NCI-H1436 treated with DMSO at 0.1 percent for 48 hours (cell line): ENCODE measurements at regions not wholly inside any gene's neighbourhood (a gene's known extent, or its start where the extent isn't known, plus 50 kb on each side); places are given as distances from the start of the nearest gene placed in this dataset.
"Not testable (repeated sequence)": the region's sequence is repeated elsewhere in the genome, so short reads cannot be mapped to it uniquely, and the experiment has no call there.

Source experiments
- DNase-seq: peaks from one replicate; lab custom pipeline; 2025; lab: John Stamatoyannopoulos, UW

DNA sequence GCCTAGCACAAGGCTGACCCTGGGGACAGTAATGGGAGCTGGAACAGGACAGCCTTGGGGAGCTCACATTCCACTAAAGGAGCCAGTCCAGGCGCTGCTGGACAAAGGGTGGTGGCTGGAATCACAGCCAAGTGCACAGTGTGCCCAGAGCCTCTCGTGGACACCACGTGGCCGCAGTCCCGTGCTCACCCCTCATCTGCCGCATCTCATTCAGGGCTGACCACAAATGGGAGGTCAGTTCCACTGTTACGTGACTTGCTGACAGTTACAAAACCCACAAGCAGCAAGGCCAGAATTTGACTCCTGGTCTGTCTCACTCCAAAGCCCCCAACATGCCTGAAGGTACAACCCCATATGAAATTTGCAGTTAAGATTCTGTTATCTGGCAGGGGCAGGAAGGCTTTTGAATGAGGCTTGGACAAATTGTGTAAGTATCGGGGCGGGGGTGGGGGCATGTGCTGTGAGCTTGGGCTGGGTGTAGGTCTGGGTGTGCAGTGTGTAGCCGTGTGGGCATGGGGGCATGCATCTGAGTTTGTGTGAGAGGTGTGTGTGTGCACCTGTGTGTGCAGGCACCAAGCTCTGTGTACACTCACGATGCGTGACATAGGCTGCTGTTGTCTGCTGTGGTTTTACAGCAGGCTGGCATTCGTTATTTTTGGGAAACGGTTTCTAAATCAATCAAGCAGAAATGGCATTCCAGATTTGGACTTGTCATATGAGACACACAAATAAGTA lies 301.7 kb downstream of the BRD1 start:
- DNase-seq: no peak

GRCh38 chr22:49525360-49525759 lies 302.3 kb downstream of the BRD1 start:
- DNase-seq: no peak

DNA sequence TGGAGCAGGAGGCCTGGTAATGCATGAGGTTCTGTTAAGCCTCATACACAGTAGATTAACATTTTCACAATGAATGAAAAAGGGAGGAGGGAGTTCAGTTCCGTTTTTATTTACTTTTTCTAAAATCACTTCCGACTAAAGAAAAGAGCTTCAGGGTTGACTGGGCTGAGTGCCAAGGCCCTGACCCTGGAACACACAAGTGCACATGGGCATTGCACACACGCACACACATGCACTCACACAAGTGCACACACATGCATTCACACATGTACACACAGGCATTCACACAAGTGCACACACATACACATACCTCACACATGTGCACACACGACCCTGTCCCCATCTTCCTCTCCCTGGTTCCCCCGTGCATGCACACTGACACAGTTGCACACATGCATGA lies 303.3 kb downstream of the BRD1 start:
- no peak for DNase-seq

- DNase-seq: no peak
Measured at GRCh38 chr22:49523374-49524008, 304.2 kb downstream of the BRD1 start.

DNA sequence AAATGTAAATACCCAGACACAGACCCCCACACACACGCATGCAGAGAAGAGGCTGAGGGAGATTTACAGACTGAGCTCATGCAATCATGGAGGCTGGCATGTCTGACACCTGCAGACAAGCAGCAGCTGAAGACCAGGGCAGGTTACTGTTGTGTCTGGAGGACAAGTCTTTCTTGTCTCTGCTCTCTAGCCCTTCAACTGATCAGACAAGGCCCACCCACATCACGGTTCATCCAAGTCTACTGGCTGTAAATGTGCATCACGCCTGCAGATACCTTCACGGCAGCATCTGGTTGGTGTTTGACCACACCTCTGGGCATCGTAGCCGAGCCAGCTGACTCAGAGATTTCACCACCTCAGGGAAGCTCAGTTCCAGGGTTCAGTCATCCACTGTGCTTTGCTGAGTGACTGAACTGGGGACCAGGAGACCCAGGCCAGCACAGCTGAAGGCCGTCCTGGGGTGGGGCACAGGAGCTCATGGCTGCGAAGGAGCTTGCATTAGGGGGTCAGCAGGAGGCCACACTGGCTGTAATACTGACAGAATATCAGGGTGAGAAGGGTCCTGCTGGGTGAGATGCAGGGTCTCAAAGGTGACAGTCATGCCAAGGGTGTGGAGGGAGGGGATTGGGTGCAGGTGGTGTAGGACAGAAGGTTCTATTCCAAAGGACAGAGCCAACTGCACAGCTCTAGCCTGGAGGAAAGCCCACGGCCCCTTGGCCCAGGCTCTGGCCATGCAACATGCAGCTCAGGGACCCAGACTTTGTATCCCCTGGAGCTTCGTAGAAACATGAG lies 304.9 kb downstream of the BRD1 start:
- no peak for DNase-seq

DNA sequence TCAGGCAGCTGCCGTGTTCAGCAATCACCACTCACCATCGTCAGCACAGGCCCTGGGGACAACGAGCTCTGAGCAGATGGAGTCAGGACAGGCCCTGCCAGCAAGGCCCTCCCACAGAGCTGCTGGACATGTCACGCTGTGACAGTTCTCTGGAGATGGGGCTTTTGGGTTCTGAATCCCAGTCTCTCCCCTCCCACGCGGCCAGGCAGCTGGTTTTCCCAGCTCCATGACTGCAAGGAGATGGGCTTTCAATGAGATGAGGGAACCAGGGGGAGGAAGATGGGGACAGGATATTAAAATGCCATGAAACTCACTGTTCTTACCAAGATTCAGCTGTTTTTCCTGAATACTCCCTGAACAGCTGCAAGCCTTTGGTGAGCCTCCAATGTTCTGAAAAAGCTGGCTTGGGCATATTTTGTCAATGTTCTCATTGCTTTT lies 305.9 kb downstream of the BRD1 start:
- DNase-seq: no peak

DNA sequence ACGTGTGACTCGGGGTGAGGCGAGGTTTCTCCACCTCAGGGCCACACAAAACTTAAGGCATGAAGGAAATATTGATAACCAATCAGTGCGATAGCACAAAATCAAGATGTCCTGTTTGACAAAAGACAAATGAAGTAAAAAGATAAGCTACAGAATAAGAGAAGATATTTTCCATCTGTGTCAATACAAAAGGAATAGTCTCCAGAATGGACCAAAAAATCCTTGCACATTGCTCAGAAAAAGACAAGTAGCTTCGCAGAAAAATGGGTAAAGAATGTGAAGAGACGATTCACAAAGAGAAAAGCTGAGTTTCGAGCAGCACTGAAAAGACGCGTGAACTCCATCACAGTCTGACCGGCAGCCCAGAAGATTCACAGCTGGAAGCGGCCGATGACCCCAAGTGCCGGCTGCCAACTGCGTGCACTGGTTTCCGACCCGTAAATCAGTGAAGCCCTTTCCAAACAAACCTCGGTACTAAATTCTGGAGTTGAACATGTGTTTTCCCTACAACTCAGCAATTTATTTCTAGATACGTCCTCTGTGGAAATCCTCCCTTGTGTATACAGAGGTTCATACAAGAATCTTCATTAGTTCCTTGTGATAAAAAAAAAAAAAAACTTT lies 308.4 kb downstream of the BRD1 start:
- DNase-seq: no peak

- no peak for DNase-seq
Measured at GRCh38 chr22:49518436-49518970, 309.2 kb downstream of the BRD1 start.

- DNase-seq: no peak
Measured at GRCh38 chr22:49517667-49518185, 309.9 kb downstream of the BRD1 start.

DNA sequence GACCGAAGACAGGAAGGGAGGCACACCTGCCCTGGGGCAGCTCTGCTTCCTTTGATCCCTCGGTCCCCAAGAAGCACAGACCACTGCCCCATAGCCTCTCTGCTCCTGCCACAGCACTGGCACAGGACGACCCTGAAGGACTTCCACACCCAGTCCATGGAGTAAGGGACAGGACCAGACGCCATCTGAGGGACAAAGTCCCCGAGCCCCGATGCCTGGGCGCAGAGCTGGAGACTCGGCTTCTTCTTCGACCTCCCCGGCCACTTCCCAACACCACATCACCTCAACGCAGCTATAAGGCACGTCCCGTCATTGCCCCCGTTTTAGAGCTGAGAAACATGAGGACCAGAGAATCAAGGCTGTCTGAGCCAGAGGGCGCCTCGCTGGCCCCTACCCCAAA lies 310.5 kb downstream of the BRD1 start:
- DNase-seq: no peak

DNA sequence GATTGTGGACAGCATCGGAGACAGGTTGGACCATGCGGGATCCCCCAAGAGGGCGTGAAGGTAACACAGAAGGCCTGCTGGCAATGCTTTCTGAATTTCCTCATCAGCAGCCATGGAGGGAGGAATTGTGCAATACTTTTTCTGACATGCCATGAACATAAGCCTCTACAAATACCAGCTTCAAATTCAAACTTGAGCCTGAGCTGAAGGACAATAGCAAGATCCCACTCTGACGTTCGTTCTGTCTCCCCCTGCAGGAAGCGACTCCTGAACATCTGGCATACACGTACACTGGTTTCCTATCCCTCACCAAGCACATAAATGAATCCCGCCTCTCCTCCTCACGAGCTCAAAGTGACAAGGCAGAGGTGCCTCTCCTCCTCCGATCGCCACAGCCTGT lies 312.2 kb downstream of the BRD1 start:
- no peak for DNase-seq

DNA sequence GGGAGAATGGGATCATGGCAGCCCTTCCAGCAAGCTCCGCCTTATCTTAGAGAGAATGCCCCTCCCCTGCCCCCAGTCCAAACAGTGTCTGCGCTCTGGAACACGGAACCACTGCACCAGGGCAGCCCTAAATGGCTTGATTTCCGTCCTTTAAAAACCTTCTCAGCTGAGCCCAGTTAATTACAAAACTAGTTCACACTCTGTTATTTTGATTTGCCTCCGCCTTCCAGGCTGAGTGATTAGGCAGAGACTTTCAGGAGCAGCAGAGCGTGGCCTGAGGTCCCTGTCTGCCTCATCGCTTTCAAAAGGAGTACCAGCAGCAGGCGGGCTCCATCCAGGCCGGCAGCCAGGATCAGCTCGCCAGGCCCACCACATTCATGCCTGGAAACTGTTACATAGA lies 313.0 kb downstream of the BRD1 start:
- DNase-seq: no peak

DNA sequence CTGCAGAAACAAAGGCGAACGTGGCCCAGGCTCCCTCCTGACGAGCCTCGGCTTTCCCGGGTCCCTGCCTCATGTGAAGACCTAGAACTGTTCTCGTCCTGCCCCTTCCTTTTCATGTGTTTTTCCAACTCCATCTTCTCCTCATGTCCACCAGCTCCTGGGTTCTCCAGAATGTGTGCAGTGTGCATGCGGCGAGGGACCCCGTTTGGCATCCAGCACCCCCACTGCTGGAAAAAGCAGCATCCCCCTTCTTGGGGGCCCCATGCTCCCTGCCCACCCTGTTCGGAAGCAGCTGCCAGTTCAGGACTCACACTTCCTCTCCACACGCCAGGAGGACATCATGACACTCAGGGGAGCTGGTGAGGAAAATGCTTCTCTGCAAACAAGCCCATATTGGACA lies 313.5 kb downstream of the BRD1 start:
- no peak for DNase-seq

DNA sequence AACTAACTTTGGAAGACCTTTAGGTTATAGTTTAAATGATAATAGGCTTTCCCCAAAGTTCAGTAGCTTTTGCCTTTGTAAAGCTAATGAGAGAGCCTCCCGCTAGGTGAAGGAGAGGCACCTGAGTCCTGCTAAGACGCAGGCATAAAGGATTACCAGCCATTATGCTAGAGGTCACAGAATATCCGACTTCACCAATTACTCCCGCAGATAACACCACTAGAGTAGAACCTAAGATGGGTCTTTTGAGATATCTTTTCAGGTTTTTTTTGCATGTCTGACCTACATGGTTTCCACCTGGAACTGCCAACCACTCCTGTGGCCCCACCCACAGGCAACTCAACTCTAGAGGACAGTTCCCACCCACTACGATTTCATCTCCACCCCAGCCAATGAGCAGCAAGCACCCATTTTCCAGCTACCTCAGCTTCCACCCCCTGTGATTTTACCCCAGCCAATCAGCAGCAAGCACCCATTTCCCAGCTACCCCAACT lies 314.3 kb downstream of the BRD1 start:
- no peak for DNase-seq

- no peak for DNase-seq
Measured at GRCh38 chr22:49512487-49513165, 315.0 kb downstream of the BRD1 start.

DNA sequence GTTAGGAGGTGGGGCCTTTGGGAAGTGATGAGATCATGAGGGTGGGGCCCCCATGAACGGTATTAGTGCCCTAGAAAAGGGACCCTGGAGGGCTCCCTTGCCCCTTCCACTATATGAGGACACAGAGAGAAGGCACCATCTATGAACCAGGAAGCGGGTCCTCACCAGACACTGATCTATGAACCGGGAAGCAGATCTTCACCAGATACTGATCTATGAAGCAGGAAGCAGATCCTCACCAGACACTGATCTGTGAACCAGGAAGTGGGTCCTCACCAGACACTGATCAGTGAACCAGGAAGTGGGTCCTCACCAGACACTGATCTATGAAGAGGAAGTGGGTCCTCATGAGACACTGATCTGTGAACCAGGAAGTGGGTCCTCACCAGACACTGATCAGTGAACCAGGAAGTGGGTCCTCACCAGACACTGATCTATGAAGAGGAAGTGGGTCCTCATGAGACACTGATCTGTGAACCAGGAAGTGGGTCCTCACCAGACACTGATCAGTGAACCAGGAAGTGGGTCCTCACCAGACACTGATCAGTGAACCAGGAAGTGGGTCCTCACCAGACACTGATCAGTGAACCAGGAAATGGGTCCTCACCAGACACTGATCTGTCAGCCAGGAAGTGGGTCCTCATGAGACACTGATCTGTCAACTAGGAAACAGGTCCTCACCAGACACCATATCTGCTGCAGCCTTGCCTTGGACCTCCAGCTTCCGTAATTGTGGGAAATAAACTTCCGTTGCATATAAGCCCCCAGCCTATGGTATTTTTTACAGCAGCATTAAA lies 316.1 kb downstream of the BRD1 start:
- not testable (repeated sequence) for DNase-seq

DNA sequence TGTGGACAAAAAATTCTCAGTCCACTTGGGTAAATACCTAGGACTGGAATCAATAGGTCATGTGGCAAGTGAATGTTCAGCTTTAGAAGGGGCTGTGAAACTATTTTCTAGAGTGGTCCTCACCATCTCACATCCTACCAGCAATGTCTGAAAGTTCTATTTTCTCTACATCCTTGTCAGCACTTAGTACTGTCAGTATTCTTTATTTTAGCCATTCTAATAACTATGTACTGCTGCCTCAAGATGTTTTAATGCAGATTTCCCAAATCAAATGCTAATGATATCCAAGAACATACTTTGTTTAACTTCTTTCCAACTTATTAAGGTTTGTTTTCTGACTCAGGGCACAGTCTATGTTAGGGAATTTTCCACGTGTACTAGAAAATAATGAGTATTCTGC lies 317.0 kb downstream of the BRD1 start:
- DNase-seq: no peak

DNA sequence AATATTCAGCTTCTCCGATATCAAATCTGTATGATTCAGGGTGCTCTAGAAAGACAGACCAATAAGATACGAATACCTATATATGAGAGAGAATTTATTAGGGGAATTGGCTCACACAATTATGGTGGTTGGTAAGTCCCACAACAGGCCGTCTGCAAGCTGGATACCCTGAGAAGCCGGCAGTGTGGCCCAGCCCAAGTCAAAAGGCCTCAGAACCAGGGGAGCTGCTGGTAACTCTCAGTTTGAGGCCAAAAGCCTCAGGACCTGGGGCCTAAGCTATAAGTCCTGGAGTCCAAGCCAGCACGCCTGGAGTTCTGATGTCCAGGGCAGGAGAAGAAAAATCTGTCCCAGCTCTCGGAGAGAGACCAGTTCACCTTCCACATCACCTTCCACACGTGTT lies 318.7 kb downstream of the BRD1 start:
- DNase-seq: no peak

DNA sequence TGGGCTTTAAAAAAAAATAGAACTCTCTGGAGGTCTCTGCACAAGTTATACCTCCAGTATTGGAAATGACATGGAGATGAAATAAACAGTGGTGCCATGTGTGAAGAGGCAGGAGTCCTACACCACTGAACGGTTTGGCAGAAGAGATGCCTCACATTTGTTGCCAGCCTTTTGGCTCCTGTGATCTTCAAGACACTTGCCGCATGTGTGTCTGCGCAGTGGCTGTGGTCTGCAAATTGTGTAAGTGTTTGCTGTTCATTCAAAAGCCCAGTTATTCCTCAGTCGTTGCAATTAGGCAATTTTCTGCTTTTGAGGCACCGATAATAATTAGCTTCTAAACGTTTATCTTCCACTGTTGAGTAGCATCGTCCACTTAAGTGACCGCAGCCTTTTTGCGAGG lies 319.1 kb downstream of the BRD1 start:
- no peak for DNase-seq

GRCh38 chr22:49507607-49508292 lies 319.9 kb downstream of the BRD1 start:
- DNase-seq: no peak
